Astrocyte (in vitro differentiated cells and primary cell): ENCODE measurements at regions not wholly inside any gene's neighbourhood (a gene's known extent, or its start where the extent isn't known, plus 50 kb on each side); places are given as distances from the start of the nearest gene placed in this dataset.

Source experiments
- DNase-seq: peaks from one replicate; pipeline ENCODE4 v3.0.0-alpha.2; 2010; ENCODE audit warnings: low read depth
- FAIRE-seq: peaks from 2 replicates; lab custom pipeline; 2011; peaks lifted over from hg19 to GRCh38; lab: Jason Lieb, UNC
- H2AFZ ChIP-seq: 2 replicates; pipeline ENCODE4 v1.6.0; 2012; ENCODE audit warnings: low read depth, low read length, inconsistent platforms
- H3K27ac ChIP-seq: 2 replicates; pipeline ENCODE4 v1.5.1; 2011; ENCODE audit warnings: low read depth, low read length, inconsistent platforms
- H3K27me3 ChIP-seq: 2 replicates; pipeline ENCODE4 v1.6.0; 2011; ENCODE audit warnings: low read length, inconsistent platforms; ENCODE audit not compliant: insufficient read depth
- H3K36me3 ChIP-seq: 2 replicates; pipeline ENCODE4 v1.5.1; 2011; ENCODE audit warnings: low read length, inconsistent platforms; ENCODE audit not compliant: insufficient read depth
- H3K4me1 ChIP-seq: 2 replicates; pipeline ENCODE4 v1.5.1; 2011; ENCODE audit warnings: low read length, inconsistent platforms; ENCODE audit not compliant: insufficient read depth
- H3K4me2 ChIP-seq: 2 replicates; pipeline ENCODE4 v1.6.0; 2012; ENCODE audit warnings: low read length, inconsistent platforms
- H3K4me3 ChIP-seq: 2 replicates; pipeline ENCODE4 v1.5.1; 2011; ENCODE audit warnings: low read depth, mild to moderate bottlenecking, low read length, inconsistent platforms; ENCODE audit not compliant: insufficient read depth
- H3K79me2 ChIP-seq: 2 replicates; pipeline ENCODE4 v1.6.0; 2012; ENCODE audit warnings: mild to moderate bottlenecking, low read length, inconsistent platforms; ENCODE audit not compliant: insufficient read depth
- H3K9ac ChIP-seq: 2 replicates; pipeline ENCODE4 v1.6.0; 2012; ENCODE audit warnings: mild to moderate bottlenecking, low read length, inconsistent platforms
- H3K9me3 ChIP-seq: 2 replicates; pipeline ENCODE4 v1.5.1; 2012; ENCODE audit warnings: low read depth, mild to moderate bottlenecking, low read length, inconsistent platforms; ENCODE audit not compliant: insufficient read depth
- H4K20me1 ChIP-seq: 2 replicates; pipeline ENCODE4 v1.6.0; 2012; ENCODE audit warnings: low read length, inconsistent platforms; ENCODE audit not compliant: insufficient read depth
- H3K27ac Mint-ChIP-seq: one replicate; pipeline ENCODE4 v1.8.0; 2021; ENCODE audit warnings: mild to moderate bottlenecking, mixed read lengths; ENCODE audit not compliant: unreplicated experiment
- H3K27me3 Mint-ChIP-seq: one replicate; pipeline ENCODE4 v1.8.0; 2021; ENCODE audit warnings: low read depth, mixed read lengths; ENCODE audit not compliant: unreplicated experiment
- H3K36me3 Mint-ChIP-seq: one replicate; pipeline ENCODE4 v1.8.0; 2021; ENCODE audit warnings: low read depth, mixed read lengths; ENCODE audit not compliant: unreplicated experiment
- H3K4me1 Mint-ChIP-seq: one replicate; pipeline ENCODE4 v1.8.0; 2021; ENCODE audit warnings: low read depth, mixed read lengths; ENCODE audit not compliant: unreplicated experiment
- H3K4me3 Mint-ChIP-seq: one replicate; pipeline ENCODE4 v1.8.0; 2021; ENCODE audit warnings: mild to moderate bottlenecking, moderate library complexity, mixed read lengths; ENCODE audit not compliant: unreplicated experiment
- H3K9me3 Mint-ChIP-seq: one replicate; pipeline ENCODE4 v1.8.0; 2021; ENCODE audit warnings: mild to moderate bottlenecking, mixed read lengths; ENCODE audit not compliant: unreplicated experiment
- CTCF ChIP-seq: IDR thresholded peaks from 2 replicates; pipeline ENCODE4 v1.5.1; 2011; ENCODE audit warnings: low read depth, mild to moderate bottlenecking, inconsistent platforms, low read length, moderate library complexity; ENCODE audit not compliant: insufficient read depth
- EZH2 ChIP-seq: IDR thresholded peaks from 2 replicates; pipeline ENCODE4 v1.6.1; 2012; ENCODE audit warnings: mild to moderate bottlenecking, low read length, inconsistent platforms; ENCODE audit not compliant: insufficient read depth

GRCh38 chr7:86453454-86453853, 190.3 kb upstream of the GRM3 start:
- Histone ChIP-seq H3K4me2 (no peak overlapping the region), H3K4me3 (no peak overlapping the region), H2AFZ (no peak overlapping the region), H3K4me1 (no peaks in the 10 kb centered on the region), H3K27me3 (no peaks in the 10 kb centered on the region), H3K36me3 (no peaks in the 10 kb centered on the region), H3K27ac (no peak overlapping the region), H3K79me2 (no peaks in the 10 kb centered on the region), H4K20me1 (no peaks in the 10 kb centered on the region), H3K9me3 (no peaks in the 10 kb centered on the region), H3K9ac (no peak overlapping the region)
- no peak for FAIRE-seq
- no peak for DNase-seq
- Mint-ChIP-seq H3K27ac (no peak overlapping the region), H3K9me3 (no peaks in the 10 kb centered on the region), H3K4me3 (no peak overlapping the region), H3K4me1 (no peaks in the 10 kb centered on the region), H3K36me3 (no peaks in the 10 kb centered on the region), H3K27me3 (no peaks in the 10 kb centered on the region)
- TF ChIP-seq EZH2 (no peak), CTCF (no peak)

DNA sequence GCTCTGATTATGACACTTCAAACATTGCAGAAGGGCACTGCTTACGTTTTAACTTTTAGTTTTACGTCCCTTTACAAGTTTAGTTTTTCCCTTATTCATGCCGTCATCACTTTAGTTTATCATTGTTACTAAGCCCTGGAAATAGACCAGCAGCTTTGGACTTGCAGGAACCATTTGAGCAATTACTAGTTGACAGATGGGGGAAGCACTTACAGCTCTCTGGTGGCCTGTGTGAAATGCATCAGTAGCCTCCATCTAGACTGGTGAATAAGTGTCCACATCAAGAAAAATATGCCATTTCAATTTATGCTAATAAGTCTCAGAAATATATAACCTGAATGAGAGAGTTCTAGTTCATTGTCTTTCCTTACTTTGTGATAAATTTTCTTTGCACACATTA, 194.9 kb upstream of the GRM3 start:
- Mint-ChIP-seq H3K4me3 (no peak overlapping the region), H3K4me1 (no peaks in the 10 kb centered on the region), H3K9me3 (no peaks in the 10 kb centered on the region), H3K36me3 (no peaks in the 10 kb centered on the region), H3K27ac (no peak overlapping the region), H3K27me3 (no peaks in the 10 kb centered on the region)
- FAIRE-seq (no peak), DNase-seq (no peak)
- TF ChIP-seq CTCF (no peak), EZH2 (no peak)
- Histone ChIP-seq H3K36me3 (no peaks in the 10 kb centered on the region), H4K20me1 (no peaks in the 10 kb centered on the region), H3K4me2 (no peak overlapping the region), H3K79me2 (no peaks in the 10 kb centered on the region), H3K9ac (no peak overlapping the region), H3K27me3 (no peaks in the 10 kb centered on the region), H3K27ac (no peak overlapping the region), H3K9me3 (no peaks in the 10 kb centered on the region), H2AFZ (no peak overlapping the region), H3K4me3 (no peak overlapping the region), H3K4me1 (no peaks in the 10 kb centered on the region)

GRCh38 chr7:86445285-86445684, 198.4 kb upstream of the GRM3 start:
- no peaks in the 10 kb centered on the region for H3K27me3 Mint-ChIP-seq
- H3K4me1 Mint-ChIP-seq, result no peaks in the 10 kb centered on the region
- Histone ChIP-seq H3K79me2 (no peaks in the 10 kb centered on the region), H2AFZ (no peak overlapping the region), H3K4me3 (no peak overlapping the region), H3K4me1 (no peaks in the 10 kb centered on the region), H3K9me3 (no peaks in the 10 kb centered on the region), H3K4me2 (no peak overlapping the region), H4K20me1 (no peaks in the 10 kb centered on the region), H3K27ac (no peak overlapping the region), H3K27me3 (no peaks in the 10 kb centered on the region), H3K36me3 (no peaks in the 10 kb centered on the region), H3K9ac (no peak overlapping the region)
- TF ChIP-seq EZH2 (no peak), CTCF (no peak)
- FAIRE-seq (no peak), DNase-seq (no peak)
- no peak overlapping the region for H3K27ac Mint-ChIP-seq
- H3K4me3 Mint-ChIP-seq, result no peak overlapping the region
- H3K9me3 Mint-ChIP-seq, result no peaks in the 10 kb centered on the region
- H3K36me3 Mint-ChIP-seq, result no peaks in the 10 kb centered on the region
